ENCODE measurements at regions not wholly inside any gene's neighbourhood (a gene's known extent, or its start where the extent isn't known, plus 50 kb on each side); places are given as distances from the start of the nearest gene placed in this dataset.
A peak's percentile ranks its signal among the peaks of the same experiment; 100 is the strongest.
"Not testable (repeated sequence)": the region's sequence is repeated elsewhere in the genome, so short reads cannot be mapped to it uniquely, and the experiment has no call there.

DNA sequence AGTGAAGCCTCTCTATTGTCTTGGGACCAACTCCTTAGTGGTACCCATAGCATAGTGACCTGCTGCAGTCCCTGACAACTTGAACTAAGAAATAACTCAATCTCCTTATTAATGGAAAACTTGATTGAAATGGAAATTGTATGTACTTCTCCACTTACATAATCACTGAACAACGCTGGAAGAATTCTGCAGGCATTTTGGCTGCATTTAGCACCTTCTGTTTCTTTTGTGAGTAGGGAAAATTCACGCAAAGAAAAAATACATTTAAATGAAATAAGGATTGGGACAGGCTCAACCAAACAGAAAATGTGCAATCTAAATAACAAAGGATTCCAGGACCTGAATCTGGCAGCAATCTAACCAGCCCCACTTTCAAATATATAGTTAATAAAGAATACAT is 126.9 kb upstream of the GHITM start:
- Histone ChIP-seq H3K4me3 (replicated peaks in 1 of 3) (no peak overlapping the region), H3K27ac (no peak overlapping the region), H3K9me3 (no peaks in the 10 kb centered on the region), H3K4me1 (no peaks in the 10 kb centered on the region), H3K27me3 (no peaks in the 10 kb centered on the region), H3K36me3 (no peaks in the 10 kb centered on the region)
- 48 to 72% methylated on average over 2 of the region's 2 CpGs for whole genome bisulfite sequencing, 2 donors
- intact Hi-C loops (cut with DNase I): no loop called here
- TF ChIP-seq, protein P1, sequence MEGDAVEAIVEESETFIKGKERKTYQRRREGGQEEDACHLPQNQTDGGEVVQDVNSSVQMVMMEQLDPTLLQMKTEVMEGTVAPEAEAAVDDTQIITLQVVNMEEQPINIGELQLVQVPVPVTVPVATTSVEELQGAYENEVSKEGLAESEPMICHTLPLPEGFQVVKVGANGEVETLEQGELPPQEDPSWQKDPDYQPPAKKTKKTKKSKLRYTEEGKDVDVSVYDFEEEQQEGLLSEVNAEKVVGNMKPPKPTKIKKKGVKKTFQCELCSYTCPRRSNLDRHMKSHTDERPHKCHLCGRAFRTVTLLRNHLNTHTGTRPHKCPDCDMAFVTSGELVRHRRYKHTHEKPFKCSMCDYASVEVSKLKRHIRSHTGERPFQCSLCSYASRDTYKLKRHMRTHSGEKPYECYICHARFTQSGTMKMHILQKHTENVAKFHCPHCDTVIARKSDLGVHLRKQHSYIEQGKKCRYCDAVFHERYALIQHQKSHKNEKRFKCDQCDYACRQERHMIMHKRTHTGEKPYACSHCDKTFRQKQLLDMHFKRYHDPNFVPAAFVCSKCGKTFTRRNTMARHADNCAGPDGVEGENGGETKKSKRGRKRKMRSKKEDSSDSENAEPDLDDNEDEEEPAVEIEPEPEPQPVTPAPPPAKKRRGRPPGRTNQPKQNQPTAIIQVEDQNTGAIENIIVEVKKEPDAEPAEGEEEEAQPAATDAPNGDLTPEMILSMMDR (IDR thresholded peaks at IDR 0.05): no peak
- TF ChIP-seq POLR2A (IDR thresholded peaks at IDR 0.05): no peak
- DNase-seq: no peak

DNA sequence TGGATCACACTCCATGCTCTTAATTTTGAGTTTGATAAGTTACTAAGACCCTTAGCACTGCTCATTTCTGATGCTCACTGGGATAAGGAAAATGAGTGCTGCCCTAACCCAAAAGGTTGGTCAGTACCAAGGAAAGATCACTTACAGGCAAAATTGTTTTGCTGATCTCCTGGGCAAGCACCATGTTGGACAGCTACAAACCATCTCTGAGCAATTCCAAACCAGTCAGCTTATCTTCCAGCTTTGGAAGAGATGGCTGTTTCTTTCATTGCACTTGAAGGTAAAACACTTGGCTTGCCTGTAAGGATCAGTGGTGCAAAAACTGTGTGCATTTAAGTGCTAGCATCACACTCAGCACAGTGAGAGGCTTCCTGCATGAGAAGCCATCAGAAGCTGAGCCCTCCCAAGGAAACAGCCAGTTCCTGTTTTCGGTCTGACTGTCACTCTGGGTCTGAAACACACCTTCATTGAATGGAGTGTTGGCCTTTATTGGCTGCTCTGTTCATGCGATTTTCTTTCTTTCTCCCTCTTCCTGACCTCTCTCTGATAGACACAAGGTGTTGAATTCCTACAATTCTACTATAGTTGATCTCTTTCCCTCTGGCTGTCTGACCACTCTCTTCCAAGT is 126.4 kb upstream of the GHITM start:
- WGBS, 2 donors: 46 to 54% methylated on average over 2 of the region's 2 CpGs
- Histone ChIP-seq H3K27ac (no peak overlapping the region), H3K4me1 (no peaks in the 10 kb centered on the region), H3K36me3 (no peaks in the 10 kb centered on the region), H3K4me3 (replicated peaks in 1 of 3) (no peak overlapping the region), H3K9me3 (no peaks in the 10 kb centered on the region), H3K27me3 (no peaks in the 10 kb centered on the region)
- DNase-seq: no peak
- TF ChIP-seq POLR2A (IDR thresholded peaks at IDR 0.05): no peak
- TF ChIP-seq, protein P1 (IDR thresholded peaks at IDR 0.05): no peak
- intact Hi-C loops (cut with DNase I): no loop called here

DNA sequence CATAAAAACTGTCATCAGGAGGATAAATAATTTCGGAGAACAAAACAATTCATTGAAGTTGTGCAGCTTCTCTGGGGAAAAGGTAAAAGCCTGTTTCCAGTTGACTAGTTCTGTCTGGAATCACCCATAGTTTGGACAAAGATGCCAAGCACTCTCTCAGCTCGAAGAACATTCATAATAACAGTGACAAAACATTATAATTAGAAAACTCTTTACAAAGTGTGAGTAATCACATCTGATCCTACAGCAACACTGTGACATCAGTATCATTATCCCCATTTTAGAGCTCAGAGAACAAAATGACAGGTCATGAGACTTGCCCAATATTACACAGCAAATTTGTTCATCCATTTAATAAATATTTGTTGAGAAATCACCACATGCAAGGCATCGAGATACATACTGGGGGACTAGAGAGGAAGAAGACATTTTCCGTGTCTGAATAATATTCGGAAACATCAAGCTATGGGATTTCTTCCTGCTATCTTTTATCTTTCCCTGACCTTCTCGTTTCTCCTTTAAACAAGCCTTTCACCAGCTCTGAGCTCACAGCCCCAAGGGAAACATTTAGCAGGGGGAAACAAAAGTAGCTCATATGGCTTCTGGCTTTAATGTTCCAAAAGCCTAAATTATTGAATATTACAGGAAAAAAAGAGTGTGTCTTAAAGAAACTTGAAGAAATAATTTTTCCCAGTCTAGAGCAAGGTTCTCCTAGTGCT is 123.3 kb upstream of the GHITM start:
- intact Hi-C loops (cut with DNase I): no loop called here
- WGBS, 2 donors: 44 to 53% methylated on average over 6 of the region's 6 CpGs
- H3K36me3 ChIP-seq: no peaks in the 10 kb centered on the region
- no peaks in the 10 kb centered on the region for H3K4me1 ChIP-seq
- H3K4me3 ChIP-seq (replicated peaks in 1 of 3): no peak overlapping the region
- DNase-seq: no peak
- no peaks in the 10 kb centered on the region for H3K9me3 ChIP-seq
- TF ChIP-seq POLR2A (IDR thresholded peaks at IDR 0.05): no peak
- TF ChIP-seq, protein P1 (IDR thresholded peaks at IDR 0.05): no peak
- no peaks in the 10 kb centered on the region for H3K27me3 ChIP-seq
- H3K27ac ChIP-seq: no peak overlapping the region

- Histone ChIP-seq H3K27me3 (no peaks in the 10 kb centered on the region), H3K4me1 (no peaks in the 10 kb centered on the region), H3K4me3 (replicated peaks in 1 of 3) (no peak overlapping the region), H3K36me3 (no peaks in the 10 kb centered on the region), H3K27ac (no peak overlapping the region), H3K9me3 (no peaks in the 10 kb centered on the region)
- intact Hi-C loops (cut with DNase I): no loop called here
- TF ChIP-seq POLR2A (IDR thresholded peaks at IDR 0.05): no peak
- TF ChIP-seq, protein P1 (IDR thresholded peaks at IDR 0.05): no peak
- 90 to 95% methylated on average over 3 of the region's 3 CpGs for WGBS, 2 donors
- DNase-seq: no peak
Observed at GRCh38 chr10:84018826-84019225, 120.5 kb upstream of the GHITM start.

DNA sequence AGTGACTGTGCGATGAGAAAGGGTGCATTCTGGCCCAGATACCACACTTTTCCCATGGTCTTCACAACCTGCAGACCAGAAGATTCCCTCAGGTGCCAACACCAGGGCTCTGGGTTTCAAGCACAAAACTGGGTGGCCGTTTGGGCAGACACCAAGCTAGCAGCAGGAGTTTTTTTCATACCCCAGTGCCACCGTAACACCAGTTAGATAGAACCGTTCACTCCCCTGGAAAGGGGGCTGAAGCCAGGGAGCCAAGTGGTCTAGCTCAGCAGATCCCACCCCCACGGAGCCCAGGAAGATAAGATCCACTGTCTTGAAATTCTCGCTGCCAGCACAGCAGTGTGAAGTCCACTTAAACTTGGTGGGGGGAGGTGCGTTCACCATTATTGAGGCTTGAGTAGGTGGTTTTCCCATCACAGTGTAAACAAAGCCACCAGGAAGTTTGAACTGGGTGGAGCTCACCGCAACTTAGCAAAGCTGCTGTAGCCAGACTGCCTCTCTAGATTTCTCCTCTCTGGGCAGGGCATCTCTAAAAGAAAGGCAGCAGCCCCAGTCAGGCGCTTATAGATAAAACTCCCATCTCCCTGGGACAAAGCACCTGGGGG is 119.4 kb upstream of the GHITM start:
- peak in 1 of 2 donors; percentile 23 for DNase-seq
- H3K27me3 ChIP-seq; intact Hi-C loops (cut with DNase I); H3K4me3 ChIP-seq (replicated peaks in 1 of 3); H3K27ac ChIP-seq; H3K36me3 ChIP-seq; H3K9me3 ChIP-seq; H3K4me1 ChIP-seq: not testable (repeated sequence)
- 56 to 76% methylated on average over 7 to 9 of the region's 9 CpGs for WGBS, 2 donors

Measured in thyroid gland (tissue), 4 donors.